HFF-Myc (cell line): ENCODE measurements at regions not wholly inside any gene's neighbourhood (a gene's known extent, or its start where the extent isn't known, plus 50 kb on each side); places are given as distances from the start of the nearest gene placed in this dataset.

Experiments
- DNase-seq: peaks from one replicate; pipeline ENCODE4 v3.0.0-alpha.2; 2011; ENCODE audit warnings: low read depth; ENCODE audit errors: extremely low read depth
- H3K4me3 ChIP-seq: replicated peaks from 2 replicates; pipeline ENCODE4 v1.5.1; 2011; ENCODE audit warnings: low read depth, mild to moderate bottlenecking, control low read depth, low read length
- TF ChIP-seq, protein P1 (sequence below): IDR thresholded peaks from 2 replicates; pipeline ENCODE4 v1.5.1; 2012; ENCODE audit warnings: mild to moderate bottlenecking, low read depth, low read length, control low read depth; ENCODE audit errors: missing control alignments

DNA sequence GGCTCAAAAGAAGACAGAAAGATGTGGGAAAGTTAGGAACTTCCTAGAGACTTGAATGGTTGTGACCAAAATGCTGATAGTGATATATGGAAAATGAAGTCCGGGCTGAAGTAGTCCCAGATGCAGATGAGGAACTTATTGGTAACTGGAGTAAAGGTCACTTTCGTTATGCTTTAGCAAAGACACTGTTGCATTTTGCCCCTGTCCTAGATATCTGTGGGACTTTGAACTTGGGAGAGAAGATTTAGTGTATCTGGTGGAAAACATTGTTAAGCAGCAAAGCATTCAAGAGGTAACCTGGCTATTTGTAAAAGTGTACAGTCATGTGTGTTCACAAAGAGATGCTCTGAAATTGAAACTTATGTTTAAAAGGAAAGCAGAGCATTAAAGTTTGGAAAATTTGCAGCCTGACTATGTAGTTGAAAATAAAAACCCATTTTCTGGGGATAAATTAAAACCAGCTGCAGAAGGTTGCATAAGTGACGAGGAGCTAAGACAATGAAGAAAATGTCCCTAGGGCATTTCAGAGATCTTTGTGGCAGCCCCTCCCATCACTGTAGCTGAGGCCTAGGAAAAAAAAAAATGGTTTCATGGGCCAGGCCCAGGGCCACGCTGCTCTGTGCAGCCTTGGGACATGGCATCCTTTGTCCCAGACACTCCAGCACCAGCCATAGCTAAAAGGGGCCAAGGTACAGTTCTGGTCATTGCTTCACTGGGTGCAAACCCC lies 1692.2 kb downstream of the HACE1 start:
- no peak overlapping the region for H3K4me3 ChIP-seq
- DNase-seq, result no peak
- TF ChIP-seq, protein P1, sequence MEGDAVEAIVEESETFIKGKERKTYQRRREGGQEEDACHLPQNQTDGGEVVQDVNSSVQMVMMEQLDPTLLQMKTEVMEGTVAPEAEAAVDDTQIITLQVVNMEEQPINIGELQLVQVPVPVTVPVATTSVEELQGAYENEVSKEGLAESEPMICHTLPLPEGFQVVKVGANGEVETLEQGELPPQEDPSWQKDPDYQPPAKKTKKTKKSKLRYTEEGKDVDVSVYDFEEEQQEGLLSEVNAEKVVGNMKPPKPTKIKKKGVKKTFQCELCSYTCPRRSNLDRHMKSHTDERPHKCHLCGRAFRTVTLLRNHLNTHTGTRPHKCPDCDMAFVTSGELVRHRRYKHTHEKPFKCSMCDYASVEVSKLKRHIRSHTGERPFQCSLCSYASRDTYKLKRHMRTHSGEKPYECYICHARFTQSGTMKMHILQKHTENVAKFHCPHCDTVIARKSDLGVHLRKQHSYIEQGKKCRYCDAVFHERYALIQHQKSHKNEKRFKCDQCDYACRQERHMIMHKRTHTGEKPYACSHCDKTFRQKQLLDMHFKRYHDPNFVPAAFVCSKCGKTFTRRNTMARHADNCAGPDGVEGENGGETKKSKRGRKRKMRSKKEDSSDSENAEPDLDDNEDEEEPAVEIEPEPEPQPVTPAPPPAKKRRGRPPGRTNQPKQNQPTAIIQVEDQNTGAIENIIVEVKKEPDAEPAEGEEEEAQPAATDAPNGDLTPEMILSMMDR, result no peak

DNA sequence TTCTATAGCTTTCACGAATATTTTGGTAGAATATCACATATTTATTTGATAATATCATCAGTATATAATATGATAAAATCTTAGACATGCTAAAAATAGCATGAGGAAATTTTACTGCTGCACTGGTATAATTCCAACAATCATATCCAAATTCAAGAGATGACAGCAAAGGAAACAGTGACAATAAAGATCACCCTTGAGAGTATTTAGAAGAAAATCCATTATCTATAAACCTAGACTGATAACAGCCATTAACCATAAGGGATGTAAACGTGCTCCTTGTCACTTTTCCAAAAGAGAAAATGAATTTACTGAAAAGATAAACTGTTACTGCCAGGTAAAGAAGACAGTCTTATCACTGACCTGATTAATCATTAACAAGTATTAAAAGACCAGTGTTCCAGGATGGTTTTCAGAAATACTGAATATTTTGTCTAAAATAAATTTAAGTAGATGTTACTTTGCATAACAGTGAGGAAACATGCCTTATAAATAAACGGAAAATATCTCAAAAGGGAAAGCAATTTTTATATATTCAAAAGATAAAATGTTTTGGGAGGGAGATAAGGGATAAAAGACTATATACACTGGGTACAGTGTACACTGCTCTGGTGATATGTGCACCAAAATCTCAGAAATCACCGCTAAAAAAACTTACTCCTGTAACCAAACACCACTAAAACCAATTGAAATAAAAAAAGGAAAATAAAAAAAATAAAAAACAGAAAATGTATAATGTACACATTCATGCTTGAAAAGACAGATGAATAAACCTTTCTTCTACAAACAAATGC lies 1704.7 kb downstream of the HACE1 start:
- TF ChIP-seq, protein P1, result no peak
- no peak overlapping the region for H3K4me3 ChIP-seq
- DNase-seq, result no peak

DNA sequence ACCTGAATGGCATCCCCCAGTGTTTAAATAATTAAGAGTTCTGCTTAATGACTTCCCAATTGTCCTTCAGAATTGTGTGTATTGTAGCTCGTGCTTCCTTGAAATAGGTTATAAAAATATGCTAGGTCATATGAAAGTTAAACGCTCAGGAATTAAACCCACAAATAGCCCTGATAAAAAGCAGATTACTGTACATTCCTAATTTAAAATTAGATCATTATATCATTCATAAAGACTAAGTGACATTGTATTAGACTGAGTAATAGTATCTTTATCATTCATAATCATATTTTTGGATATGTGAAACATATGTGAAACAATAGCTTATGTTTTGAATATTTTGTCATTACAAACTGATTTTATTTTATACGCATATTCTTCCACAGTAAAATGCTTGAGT lies 1706.7 kb downstream of the HACE1 start:
- no peak for DNase-seq
- no peak overlapping the region for H3K4me3 ChIP-seq
- TF ChIP-seq, protein P1, result no peak

DNA sequence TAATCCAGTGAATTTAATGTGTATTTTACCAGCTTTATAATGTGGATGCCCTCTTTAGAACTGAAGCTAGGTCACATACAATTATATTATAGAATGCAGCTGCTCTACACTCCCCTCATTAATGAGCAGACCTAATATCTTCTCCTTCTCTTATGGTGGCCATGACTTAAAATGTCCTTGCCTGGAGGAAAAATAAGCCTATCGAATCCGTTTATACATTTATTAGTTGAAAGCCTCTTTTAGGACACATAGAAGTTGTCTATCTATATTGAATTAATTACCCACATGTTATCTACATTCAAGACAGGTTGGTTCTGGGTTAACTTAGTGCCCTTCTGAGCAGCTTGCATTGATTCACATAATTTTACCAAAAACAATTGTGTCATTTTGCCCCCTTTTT lies 1716.8 kb downstream of the HACE1 start:
- TF ChIP-seq, protein P1, result no peak
- no peak overlapping the region for H3K4me3 ChIP-seq
- DNase-seq, result no peak

DNA sequence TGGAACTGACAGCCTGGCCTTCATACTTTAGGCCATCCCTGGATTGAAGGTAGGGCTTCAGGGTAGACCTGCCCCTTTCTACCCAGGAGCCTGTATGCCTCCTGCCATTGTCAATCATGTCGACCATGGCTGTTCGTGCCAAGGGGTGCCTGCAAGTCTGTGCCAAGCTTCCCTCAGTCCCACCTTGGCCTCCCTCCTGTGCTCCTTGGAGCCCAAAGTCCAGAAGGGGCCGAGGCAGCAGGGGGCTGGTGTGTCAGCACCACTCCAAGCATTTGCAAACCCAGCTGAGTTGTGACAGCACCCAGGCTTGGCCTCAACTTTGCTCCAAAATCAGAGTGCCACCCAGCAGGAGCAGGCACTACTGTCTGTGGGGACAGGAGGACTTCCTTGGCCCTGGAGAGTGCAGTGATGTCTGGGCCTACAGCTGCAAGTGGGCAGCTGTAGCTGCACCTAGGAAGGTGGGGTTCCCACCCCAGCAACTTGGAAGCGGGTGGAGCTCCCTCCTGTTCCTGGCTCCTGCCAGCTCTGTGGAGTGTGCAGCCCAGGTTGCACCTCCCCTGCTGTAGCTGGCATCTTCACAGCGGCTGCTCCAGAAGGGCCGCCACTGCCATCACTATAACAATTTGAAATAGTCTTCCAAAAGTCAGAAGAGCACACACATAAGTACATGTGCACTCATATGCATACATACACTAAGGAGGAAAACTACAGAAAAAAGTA lies 1719.3 kb downstream of the HACE1 start:
- no peak for DNase-seq

DNA sequence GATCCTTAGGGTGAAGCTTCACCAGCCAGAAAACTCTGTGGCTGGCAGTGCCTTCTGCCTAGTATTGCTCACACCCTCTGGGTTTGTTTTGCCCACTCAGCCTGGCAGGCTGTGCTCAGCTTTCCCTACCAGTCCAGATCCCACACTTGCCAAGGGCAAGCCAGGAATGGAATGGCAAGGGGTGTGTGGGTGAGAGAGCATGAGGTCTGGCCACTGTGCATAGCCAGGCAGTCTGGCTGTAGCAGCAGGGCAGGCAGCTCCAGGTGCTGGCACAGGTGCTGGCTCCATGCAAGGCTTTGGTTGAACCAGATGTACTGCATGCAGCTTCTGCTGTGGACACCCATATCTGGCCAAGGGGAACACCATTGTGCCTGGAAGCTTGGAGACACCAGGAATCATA lies 1720.3 kb downstream of the HACE1 start:
- TF ChIP-seq, protein P1, result no peak
- DNase-seq, result no peak

More for the DNA sequence above, 1719.3 kb downstream of the HACE1 start:
- H3K4me3 ChIP-seq, result no peak overlapping the region
- TF ChIP-seq, protein P1, result no peak

More for the DNA sequence above, 1720.3 kb downstream of the HACE1 start:
- no peak overlapping the region for H3K4me3 ChIP-seq
